ENCODE measurements at regions not wholly inside any gene's neighbourhood (a gene's known extent, or its start where the extent isn't known, plus 50 kb on each side); places are given as distances from the start of the nearest gene placed in this dataset.
"Not testable (repeated sequence)": the region's sequence is repeated elsewhere in the genome, so short reads cannot be mapped to it uniquely, and the experiment has no call there.

DNA sequence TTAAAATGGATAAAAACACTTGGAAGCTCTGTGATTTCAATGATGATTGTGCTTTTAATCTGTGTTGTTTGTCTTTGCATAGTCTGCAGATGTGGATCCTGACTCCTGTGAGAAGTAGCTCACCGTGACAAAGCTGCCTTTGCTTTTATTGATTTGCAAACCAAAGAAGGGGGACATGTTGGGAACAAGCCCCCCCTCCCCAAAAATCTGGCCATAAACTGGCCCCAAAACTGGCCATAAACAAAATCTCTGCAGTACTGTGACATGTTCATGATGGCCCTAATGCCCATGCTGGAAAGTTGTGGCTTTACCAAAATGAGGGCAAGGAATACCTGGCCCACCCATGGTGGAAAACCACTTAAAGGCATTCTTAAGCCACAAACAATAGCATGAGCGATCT, 202.4 kb downstream of the YTHDC2 start:
- DNase-seq (ENCODE audit: extremely low read depth, low read depth, low spot score), result not testable (repeated sequence)

DNA sequence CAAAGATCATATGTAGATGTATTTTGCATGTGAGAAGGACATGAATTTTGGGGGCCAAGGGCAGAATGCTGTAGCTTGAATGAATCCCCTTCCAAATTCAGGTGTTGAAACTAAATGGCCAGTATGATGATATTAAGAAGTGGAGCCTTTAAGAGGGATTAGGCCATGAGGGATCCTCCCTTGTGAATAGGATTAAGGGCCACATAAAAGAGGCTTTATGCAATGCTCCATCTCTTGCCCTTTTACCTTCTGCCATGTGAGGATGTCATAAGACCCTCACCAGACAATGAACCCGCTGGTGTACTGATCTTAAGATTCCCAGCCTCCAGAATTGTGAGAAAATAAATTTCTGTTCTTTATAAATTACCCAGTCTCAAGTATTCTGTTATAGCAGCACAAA, 206.1 kb downstream of the YTHDC2 start:
- DNase-seq (ENCODE audit: extremely low read depth, low read depth, low spot score), result no peak

DNA sequence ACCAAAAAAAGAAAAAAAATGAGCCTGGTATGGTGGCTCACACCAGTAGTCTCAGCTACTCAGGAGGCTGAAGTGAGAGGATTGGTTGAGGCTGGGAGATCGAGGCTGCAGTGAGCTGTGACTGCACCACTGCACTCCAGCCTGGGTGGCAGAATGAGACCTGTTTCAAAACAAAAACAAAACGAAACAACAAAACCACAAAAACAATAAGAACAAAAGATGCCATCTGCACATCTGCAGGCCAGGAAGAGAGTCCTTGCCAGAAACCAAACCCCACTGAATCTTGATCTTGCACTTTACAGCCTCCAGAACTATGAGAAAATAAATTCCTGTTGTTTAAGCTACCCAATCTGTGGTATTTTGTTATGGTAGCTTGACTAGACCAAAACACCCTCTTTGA, 207.7 kb downstream of the YTHDC2 start:
- DNase-seq (ENCODE audit: extremely low read depth, low read depth, low spot score), result no peak

DNA sequence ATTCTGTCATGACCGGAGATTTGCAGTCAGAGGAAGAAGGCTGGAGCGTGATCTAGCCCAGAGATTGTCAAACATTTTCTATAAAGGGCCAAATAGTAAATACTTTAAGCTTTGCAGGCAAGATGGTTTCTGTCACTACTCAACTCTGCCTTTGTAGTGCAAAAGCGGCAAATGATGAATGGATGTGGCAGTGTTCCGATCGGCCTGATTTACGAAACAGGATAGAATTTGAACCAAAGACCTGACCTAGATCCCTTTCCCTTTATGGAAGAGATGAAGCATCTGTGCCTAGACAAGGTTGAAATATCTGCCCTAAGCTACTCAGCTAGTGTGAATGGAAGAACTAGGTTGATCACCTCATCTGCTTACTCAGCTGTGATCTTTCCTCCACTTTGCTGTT, 209.5 kb downstream of the YTHDC2 start:
- DNase-seq (ENCODE audit: extremely low read depth, low read depth, low spot score), result no peak

DNA sequence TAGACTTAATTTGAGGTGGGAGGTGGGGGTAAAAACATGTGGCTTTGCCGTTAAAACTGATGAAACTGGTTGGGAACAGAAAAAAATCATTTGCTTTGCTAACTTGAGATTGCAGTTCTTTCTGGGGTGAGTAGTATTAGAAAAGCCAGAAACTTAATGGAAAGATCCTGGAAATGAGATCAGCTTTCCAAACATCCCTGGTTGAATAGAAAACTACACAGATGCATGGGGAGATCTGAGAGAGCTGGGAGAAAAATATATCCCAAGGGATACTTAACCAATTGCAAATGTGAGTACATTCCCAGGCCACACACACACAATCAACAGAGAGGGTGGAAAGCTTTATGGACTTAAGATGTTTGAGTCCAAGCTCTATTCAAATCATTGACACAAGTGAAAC, 222.3 kb downstream of the YTHDC2 start:
- DNase-seq (ENCODE audit: extremely low read depth, low read depth, low spot score), result no peak

DNA sequence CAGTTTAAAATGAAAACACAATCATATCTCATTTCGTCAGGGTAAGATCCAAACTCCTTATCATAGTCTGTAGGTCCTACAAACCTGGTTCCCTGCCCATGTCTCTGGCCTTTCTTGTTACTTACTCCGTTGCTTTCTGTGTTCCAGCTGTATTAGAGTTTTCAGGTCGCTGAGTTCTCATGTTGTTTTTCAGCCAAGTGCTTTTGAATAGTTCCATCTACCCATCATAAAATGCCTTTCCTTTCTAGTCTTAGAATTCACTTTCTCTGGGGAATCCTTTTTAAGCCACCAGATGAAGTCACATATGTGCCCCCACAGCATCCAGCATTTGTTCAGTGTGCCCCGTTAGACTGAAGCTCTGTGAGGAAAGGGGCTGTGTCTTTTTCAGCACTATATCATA, 228.7 kb downstream of the YTHDC2 start:
- DNase-seq (ENCODE audit: extremely low read depth, low read depth, low spot score), result no peak

GRCh38 chr5:113742639-113743038, 229.1 kb downstream of the YTHDC2 start:
- DNase-seq (ENCODE audit: extremely low read depth, low read depth, low spot score), result no peak

DNA sequence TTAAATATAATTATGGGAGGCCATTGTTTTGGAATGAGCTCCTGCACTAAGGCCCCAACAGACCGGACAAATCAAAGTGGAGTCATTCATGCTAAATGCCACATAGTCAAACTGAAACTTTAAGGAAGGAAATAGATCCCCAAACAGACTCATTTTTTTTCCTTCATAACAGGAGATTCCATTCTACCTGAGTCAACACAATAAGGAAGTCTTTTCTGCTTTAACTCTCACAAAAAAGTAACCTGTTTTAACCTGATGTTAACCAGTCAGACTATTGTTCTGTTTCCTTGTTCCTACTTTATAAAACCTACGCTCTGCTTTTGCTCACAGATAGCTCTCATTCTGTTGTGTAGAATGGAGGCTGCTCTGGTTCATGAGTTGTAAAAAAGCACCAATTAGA, 234.9 kb downstream of the YTHDC2 start:
- DNase-seq (ENCODE audit: extremely low read depth, low read depth, low spot score), result peak; percentile 27

GRCh38 chr5:113749334-113749733, 235.8 kb downstream of the YTHDC2 start:
- no peak for DNase-seq (ENCODE audit: extremely low read depth, low read depth, low spot score)

DNA sequence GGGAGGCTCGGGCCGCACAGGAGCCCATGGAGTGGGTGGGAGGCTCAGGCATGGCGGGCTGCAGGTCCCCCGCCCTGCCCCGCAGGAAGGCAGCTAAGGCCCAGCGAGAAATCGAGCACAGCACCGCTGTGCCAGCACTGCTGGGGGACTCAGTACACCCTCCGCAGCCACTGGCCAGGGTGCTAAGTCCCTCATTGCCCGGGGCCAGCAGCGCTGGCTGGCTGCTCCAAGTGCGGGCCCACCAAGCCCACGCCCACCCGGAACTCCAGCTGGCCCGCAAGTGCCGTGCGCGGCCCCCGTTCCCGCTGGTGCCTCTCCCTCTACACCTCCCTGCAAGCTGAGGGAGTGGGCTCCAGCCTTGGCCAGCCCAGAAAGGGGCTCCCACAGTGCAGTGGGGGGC, 239.7 kb downstream of the YTHDC2 start:
- not testable (repeated sequence) for DNase-seq (ENCODE audit: extremely low read depth, low read depth, low spot score)

DNA sequence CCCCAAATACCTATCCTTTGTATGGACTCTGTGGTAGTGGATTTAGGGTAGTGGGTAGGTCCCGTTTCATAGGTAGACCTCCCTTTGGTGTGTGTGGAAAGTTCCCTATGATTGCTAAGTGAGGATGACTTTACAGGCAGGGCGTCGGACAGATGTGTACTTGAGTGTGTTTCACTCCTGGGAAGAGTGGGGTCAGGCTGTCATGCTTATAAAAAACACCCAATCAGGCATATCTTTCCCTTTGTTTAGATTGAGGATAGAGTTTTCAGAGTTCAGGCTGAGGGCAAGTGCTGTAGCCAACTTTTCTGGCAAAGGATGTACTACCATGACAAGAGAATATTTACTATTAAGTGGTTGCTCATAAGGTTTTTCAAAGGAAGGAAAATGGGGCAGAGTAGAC, 242.0 kb downstream of the YTHDC2 start:
- DNase-seq (ENCODE audit: extremely low read depth, low read depth, low spot score), result no peak

- DNase-seq (ENCODE audit: extremely low read depth, low read depth, low spot score), result no peak
Observed at GRCh38 chr5:113757508-113757907, 244.0 kb downstream of the YTHDC2 start.

DNA sequence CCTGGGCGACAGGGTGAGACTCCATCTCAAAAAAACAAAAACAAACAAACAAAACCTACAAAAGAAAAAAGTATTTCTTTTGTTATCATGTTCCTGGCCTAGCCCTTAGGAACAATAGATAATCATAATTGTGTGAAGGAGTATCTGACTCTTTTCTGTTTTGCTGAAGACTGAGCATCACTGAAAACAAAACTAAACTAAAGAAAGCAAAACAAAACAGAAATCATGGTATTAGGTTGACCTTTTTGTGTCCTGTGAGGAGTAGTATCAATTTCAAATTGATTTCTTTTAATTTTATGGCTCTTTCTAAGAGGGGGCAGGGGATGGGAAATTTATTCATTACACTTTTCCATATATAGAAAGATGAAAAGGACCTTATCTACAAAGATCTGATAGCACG, 246.0 kb downstream of the YTHDC2 start:
- DNase-seq (ENCODE audit: extremely low read depth, low read depth, low spot score), result no peak

- no peak for DNase-seq (ENCODE audit: extremely low read depth, low read depth, low spot score)
Observed at GRCh38 chr5:113760486-113760885, 247.0 kb downstream of the YTHDC2 start.

DNA sequence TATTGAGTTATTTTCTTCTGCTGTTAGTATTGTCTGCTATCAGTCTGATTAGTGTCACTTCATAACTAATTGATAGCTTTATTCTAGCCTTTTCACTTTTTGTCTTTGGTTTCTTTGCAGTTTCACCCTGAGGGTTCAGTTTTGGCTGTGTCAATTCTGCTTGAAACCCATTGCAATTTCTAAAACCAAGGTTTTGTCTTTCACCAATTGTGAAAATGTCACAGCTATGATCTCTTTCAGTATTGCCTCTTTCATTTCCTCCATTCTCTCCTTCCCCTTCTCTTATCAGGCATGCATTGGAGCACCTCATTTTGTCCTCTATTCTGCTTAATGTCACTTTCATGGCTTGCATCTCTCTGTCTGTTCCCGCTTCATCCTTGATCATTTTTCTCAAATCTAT, 248.1 kb downstream of the YTHDC2 start:
- DNase-seq (ENCODE audit: extremely low read depth, low read depth, low spot score), result no peak

DNA sequence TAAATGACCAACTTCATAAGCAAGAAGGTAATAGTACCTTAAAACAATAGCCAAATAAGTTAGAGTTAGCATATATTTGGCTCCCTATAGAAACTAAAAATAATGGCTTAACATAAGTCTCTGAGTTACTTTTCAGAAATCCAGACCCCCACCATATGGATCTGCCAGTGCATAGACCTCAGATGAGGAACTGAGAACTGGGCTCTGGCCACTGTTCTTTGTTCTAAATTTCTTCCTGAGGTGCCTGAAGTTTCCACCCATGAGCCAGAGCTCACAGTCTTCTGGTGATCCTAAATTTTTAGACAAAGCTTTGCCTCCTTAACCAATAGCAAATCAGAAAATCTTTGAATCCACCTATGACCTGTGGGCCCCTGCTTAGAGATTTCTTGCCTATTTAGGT, 250.9 kb downstream of the YTHDC2 start:
- DNase-seq (ENCODE audit: extremely low read depth, low read depth, low spot score), result no peak

GRCh38 chr5:113766827-113767226, 253.3 kb downstream of the YTHDC2 start:
- DNase-seq (ENCODE audit: extremely low read depth, low read depth, low spot score), result not testable (repeated sequence)

DNA sequence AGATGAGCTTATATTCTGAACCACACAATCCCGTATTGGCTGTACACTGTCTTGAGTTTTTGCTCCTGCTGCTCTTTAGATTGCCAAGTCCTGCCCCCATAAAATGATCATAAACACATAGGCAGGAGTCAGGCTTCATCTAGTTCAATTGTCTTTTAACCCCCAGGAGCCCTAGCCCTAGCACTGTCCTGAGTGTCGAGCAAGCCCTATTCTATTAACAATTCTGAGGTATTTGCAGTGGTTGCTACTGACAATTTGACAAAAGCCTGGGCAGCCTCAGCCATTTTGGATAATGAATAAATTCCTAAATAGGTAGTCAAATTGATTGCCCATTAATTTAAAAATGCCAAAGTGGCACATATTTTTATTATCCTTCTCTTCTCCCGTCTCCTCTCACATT, 257.2 kb downstream of the YTHDC2 start:
- no peak for DNase-seq (ENCODE audit: extremely low read depth, low read depth, low spot score)

GRCh38 chr5:113771483-113771882, 258.0 kb downstream of the YTHDC2 start:
- no peak for DNase-seq (ENCODE audit: extremely low read depth, low read depth, low spot score)

DNA sequence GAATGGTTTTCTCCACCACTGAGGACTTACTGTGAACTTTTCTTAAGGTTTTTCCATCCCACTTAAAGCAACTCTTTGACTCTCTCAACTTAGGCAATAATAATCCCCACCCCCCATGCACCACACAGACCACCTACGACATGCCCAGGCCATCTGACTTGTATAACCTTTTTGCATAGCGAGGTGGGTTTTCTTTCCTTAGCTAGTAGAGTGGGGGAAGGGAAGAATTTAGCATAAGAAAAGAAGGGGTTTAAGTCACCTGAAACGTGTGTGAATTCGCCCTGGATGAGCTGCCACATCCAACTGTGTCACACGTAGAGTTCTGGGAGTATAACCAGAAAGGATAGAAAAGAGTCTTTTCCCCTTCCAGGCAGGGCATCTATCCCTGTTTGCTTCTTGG, 262.7 kb downstream of the YTHDC2 start:
- DNase-seq (ENCODE audit: extremely low read depth, low read depth, low spot score), result no peak

- no peak for DNase-seq (ENCODE audit: extremely low read depth, low read depth, low spot score)
Observed at GRCh38 chr5:113776832-113777525, 263.5 kb downstream of the YTHDC2 start.

GRCh38 chr5:113778147-113778546, 264.7 kb downstream of the YTHDC2 start:
- DNase-seq (ENCODE audit: extremely low read depth, low read depth, low spot score), result no peak

DNA sequence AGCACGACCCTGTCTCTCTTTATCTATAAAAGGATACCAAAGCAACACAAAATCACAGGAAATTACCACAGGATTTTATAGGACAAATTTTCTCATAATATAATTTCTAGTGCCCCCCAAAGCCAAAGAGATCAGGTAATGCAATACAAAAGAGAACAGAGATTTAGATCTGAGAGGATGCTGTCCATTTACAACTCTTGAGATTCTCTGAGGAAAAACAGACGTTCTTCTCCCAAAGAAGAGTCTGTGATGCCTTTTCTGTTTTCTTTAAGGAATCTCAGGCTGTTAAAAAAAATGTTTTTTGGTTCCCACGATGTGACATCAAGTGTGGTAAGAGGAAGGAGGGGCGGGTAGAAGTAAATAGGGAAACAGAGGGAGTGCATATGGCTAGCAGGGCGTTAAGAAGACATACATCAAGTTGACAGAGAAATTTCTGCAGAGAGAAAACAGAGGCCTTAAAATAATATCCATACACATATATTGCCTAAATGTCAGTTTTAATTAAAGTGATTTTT, 274.7 kb downstream of the YTHDC2 start:
- no peak for DNase-seq (ENCODE audit: extremely low read depth, low read depth, low spot score)
